ENCODE measurements at regions not wholly inside any gene's neighbourhood (a gene's known extent, or its start where the extent isn't known, plus 50 kb on each side); places are given as distances from the start of the nearest gene placed in this dataset.

GRCh38 chr13:77480066-77480465, 55.4 kb upstream of the SCEL start:
- peak; percentile 25 for DNase-seq

GRCh38 chr13:77479326-77479725, 56.2 kb upstream of the SCEL start:
- no peak for DNase-seq

GRCh38 chr13:77477299-77477848, 58.1 kb upstream of the SCEL start:
- no peak for DNase-seq

- DNase-seq = no peak
Measured at GRCh38 chr13:77476456-77476855, 59.0 kb upstream of the SCEL start.

GRCh38 chr13:77475345-77476084, 60.0 kb upstream of the SCEL start:
- DNase-seq = no peak

- no peak for DNase-seq
Measured at GRCh38 chr13:77470986-77471385, 64.5 kb upstream of the SCEL start.

GRCh38 chr13:77466753-77467422, 68.6 kb upstream of the SCEL start:
- no peak for DNase-seq

GRCh38 chr13:77465603-77466195, 69.8 kb upstream of the SCEL start:
- no peak for DNase-seq

- DNase-seq = peak; percentile 92
Measured at GRCh38 chr13:77460195-77460594, 75.3 kb upstream of the SCEL start.

GRCh38 chr13:77459592-77459991, 75.9 kb upstream of the SCEL start:
- DNase-seq = no peak

- no peak for DNase-seq
Measured at GRCh38 chr13:77458736-77459135, 76.8 kb upstream of the SCEL start.

- no peak for DNase-seq
Measured at GRCh38 chr13:77457966-77458365, 77.5 kb upstream of the SCEL start.

GRCh38 chr13:77456271-77456670, 79.2 kb upstream of the SCEL start:
- peak; percentile 71 for DNase-seq

- no peak for DNase-seq
Measured at GRCh38 chr13:77449265-77449664, 86.2 kb upstream of the SCEL start.

GRCh38 chr13:77448689-77449088, 86.8 kb upstream of the SCEL start:
- DNase-seq = peak; percentile 49

- DNase-seq = no peak
Measured at GRCh38 chr13:77443511-77443910, 92.0 kb upstream of the SCEL start.

- DNase-seq = no peak
Measured at GRCh38 chr13:77437267-77437666, 98.2 kb upstream of the SCEL start.

- DNase-seq = no peak
Measured at GRCh38 chr13:77434289-77434688, 101.2 kb upstream of the SCEL start.

- no peak for DNase-seq
Measured at GRCh38 chr13:77431449-77431848, 104.1 kb upstream of the SCEL start.

- no peak for DNase-seq
Measured at GRCh38 chr13:77430377-77430951, 103.6 kb upstream of the MYCBP2 start.

- DNase-seq = peak; percentile 46
Measured at GRCh38 chr13:77429320-77430142, 102.6 kb upstream of the MYCBP2 start.

- DNase-seq = no peak
Measured at GRCh38 chr13:77425705-77426104, 98.8 kb upstream of the MYCBP2 start.

GRCh38 chr13:77423296-77423695, 96.4 kb upstream of the MYCBP2 start:
- DNase-seq = no peak
